ENCODE measurements at regions not wholly inside any gene's neighbourhood (a gene's known extent, or its start where the extent isn't known, plus 50 kb on each side); places are given as distances from the start of the nearest gene placed in this dataset.
A peak's percentile ranks its signal among the peaks of the same experiment; 100 is the strongest.

DNA sequence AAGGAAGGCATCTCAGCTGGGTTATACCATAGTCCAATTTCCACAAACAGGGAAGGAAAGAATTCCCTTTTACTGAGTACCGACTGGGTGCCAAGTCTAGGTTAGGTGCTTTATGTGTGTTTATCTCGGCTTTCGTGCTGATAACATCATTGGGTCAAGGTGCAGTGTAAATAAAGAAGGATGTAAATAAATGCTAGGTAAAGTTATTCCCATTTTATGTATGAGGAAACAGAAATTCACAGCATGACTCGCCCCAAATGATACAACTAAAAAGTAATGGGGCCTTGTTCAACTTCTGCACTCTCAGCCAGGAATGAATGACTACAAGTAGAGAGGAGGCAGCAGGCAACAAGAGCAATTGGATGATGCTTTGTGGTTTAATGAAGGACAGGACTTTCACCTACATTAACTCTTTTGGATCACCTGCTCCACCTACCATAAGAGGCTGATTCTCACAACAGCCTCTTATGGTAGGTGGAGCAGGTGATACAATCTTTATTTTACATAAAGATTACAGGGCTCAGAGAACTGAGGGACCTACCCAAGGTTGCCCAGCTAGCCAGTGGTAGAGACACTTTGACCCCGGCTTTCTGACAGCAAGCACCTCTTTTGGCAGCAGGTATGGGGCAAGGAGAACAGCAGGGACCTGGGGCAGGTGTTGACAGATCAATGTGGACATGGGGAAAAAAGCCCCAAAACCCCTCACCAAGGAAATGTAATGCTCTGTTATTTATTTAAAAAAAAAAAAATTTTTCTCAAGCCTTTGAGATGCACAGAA lies 213.4 kb upstream of the NUDT4 start:
- Histone ChIP-seq H3K4me3 (no peak overlapping the region), H3K36me3 (ENCODE audit: low read depth) (no peaks in the 10 kb centered on the region), H3K4me1 (ENCODE audit: low read depth) (peaks cover 26% of the 10 kb centered on the region), H3K9me3 (no peaks in the 10 kb centered on the region)
- ATAC-seq = peak; percentile 87
- DNase-seq = peak in 1 of 3 donors; percentile 68
- TF ChIP-seq, protein P1, sequence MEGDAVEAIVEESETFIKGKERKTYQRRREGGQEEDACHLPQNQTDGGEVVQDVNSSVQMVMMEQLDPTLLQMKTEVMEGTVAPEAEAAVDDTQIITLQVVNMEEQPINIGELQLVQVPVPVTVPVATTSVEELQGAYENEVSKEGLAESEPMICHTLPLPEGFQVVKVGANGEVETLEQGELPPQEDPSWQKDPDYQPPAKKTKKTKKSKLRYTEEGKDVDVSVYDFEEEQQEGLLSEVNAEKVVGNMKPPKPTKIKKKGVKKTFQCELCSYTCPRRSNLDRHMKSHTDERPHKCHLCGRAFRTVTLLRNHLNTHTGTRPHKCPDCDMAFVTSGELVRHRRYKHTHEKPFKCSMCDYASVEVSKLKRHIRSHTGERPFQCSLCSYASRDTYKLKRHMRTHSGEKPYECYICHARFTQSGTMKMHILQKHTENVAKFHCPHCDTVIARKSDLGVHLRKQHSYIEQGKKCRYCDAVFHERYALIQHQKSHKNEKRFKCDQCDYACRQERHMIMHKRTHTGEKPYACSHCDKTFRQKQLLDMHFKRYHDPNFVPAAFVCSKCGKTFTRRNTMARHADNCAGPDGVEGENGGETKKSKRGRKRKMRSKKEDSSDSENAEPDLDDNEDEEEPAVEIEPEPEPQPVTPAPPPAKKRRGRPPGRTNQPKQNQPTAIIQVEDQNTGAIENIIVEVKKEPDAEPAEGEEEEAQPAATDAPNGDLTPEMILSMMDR (IDR thresholded peaks at IDR 0.05) = no peak
- intact Hi-C loops (cut with DNase I, micrococcal nuclease) = no loop called here

DNA sequence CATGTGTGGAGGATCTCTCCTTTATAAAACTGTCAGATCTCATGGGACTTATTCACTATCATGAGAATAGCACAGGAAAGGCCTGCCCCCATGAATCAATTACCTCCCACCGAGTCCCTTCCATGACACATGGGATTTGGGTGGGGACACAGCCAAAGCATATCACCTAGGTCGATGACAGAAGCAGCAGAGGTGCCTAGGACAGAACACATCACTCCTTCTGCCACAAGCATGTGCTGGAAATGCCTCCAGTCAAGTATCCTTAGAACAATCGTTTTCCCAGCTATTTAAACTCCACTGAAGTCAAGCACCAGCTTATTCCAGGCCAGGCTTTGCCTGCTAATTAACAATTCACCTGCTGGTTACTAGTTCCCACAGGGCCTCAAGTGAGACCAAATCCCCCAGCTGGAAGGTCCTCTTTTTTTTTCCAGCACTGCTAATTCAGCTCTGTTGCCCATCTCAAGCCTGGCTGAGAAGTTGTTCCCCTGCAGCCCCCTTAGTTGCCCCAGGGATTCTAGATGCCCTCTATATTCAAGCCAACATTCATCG lies 212.3 kb upstream of the NUDT4 start:
- TF ChIP-seq, protein P1 (IDR thresholded peaks at IDR 0.05) = no peak
- no peak for DNase-seq
- no peaks in the 10 kb centered on the region for H3K9me3 ChIP-seq
- H3K36me3 ChIP-seq (ENCODE audit: low read depth) = no peaks in the 10 kb centered on the region
- H3K4me1 ChIP-seq (ENCODE audit: low read depth) = peaks cover 26% of the 10 kb centered on the region
- no peak overlapping the region for H3K4me3 ChIP-seq
- intact Hi-C loops (cut with DNase I, micrococcal nuclease) = no loop called here
- ATAC-seq = no peak

DNA sequence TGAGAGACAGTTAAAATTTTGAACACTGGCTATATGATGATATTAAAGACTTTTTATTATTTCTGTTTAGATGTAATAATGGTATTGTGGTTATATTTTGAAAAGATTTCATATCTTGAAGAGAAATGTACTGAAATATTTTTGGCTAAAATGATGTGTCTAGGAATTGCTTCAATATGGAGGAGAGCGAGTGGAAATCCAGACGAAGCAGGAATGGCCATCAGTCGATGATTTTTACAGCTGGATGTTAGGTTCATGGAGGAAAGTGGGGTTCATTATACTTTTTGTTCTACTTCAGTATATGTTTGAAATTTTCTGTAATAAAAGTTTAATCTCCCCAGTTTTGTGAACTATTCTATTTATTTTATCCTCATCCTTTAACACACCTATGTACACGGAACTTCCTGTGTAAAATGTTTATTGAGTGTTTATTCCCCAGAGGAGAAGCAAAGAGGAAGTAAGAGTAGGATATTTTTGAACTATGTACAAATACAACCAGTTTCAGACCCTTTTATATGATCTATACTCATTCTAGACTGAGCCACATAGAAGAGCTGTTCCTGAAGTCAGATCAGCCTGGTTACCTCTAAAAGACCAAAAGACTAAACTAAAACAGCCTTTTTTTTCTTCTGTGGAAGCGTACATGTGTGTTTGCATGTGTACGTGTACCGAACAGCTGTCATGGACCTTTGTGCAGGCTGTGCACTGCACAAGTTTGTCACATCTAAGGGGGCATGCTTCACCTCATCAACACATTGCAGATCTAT lies 211.0 kb upstream of the NUDT4 start:
- Histone ChIP-seq H3K4me3 (no peak overlapping the region), H3K4me1 (ENCODE audit: low read depth) (peaks cover 26% of the 10 kb centered on the region), H3K9me3 (no peaks in the 10 kb centered on the region), H3K36me3 (ENCODE audit: low read depth) (no peaks in the 10 kb centered on the region)
- DNase-seq (no peak), ATAC-seq (peak; percentile 58)
- TF ChIP-seq, protein P1 (IDR thresholded peaks at IDR 0.05) = no peak
- intact Hi-C loops (cut with DNase I, micrococcal nuclease) = no loop called here

DNA sequence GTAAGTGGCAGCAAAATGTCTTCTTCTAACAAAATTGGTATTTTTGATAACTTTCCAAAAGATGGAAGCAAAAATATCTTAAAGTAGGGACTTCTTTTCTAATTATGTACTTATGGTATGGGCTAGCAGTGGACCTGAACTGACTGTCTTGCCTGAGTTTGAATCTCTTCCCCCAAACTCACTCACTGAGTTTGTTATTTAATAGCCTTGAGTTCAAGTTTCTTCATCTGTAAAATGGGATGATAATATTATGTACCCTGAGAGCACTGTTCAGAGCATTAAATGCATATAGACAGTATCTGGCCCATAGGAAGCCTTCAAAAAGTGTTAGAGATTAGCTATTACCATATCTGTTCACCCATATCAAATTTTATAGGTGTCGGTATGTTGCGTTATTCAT lies 210.4 kb upstream of the NUDT4 start:
- DNase-seq = no peak
- intact Hi-C loops (cut with DNase I, micrococcal nuclease) = no loop called here
- TF ChIP-seq, protein P1 (IDR thresholded peaks at IDR 0.05) = no peak
- Histone ChIP-seq H3K4me1 (ENCODE audit: low read depth) (peaks cover 26% of the 10 kb centered on the region), H3K4me3 (no peak overlapping the region), H3K36me3 (ENCODE audit: low read depth) (no peaks in the 10 kb centered on the region), H3K9me3 (no peaks in the 10 kb centered on the region)
- no peak for ATAC-seq

DNA sequence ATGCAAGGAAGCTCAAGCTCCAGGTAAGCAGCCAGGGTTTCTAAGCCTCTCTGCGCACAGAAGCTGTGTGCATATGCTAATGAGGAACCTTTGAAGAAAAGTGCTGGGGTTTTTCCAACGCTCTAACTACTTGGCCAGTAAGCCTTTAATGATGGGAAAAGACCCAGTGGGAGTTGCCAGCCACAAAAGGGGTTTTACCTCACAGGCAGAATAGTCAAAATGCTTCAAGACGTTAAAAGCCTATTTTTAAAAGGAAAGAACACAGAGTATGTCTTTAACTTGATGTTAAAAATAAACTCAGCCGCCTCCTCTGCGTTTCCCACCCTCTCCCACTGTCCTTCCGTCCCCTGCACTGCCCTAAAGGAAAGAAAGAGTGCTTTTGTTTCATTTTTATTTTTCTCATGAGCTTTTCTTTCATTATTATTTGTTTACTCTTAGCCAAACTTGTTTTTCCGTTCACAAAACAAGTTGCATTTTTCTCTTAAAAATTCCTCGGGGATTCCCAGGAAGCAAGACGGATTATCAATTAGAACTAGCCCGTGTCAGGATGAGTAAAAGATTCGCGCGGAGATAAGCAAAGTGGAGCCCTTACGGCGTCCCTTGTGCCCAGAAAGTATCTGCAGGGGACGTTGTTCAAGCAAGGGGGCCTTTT lies 209.8 kb upstream of the NUDT4 start:
- Histone ChIP-seq H3K9me3 (no peaks in the 10 kb centered on the region), H3K36me3 (ENCODE audit: low read depth) (no peaks in the 10 kb centered on the region), H3K4me3 (no peak overlapping the region), H3K4me1 (ENCODE audit: low read depth) (peaks cover 26% of the 10 kb centered on the region)
- TF ChIP-seq, protein P1 (IDR thresholded peaks at IDR 0.05) = no peak
- ATAC-seq (peak; percentile 47), DNase-seq (peak in 1 of 3 donors; percentile 59)
- intact Hi-C loops (cut with DNase I, micrococcal nuclease) = no loop called here

All from mucosa of descending colon (tissue), 3 donors.